Activated T-helper 1 cell treated with anti-CD3 and anti-CD28 coated beads, Interleukin-12 subunit alpha, Interleukin-12 subunit beta, Interleukin-2, Interleukin-4 antibody, amounts not matched to agents 30 ng/mL and 10 ng/mL and 1 ng/mL, durations not matched to agents 14 hours and 24 hours and 36 hours (primary cell): ENCODE measurements at regions not wholly inside any gene's neighbourhood (a gene's known extent, or its start where the extent isn't known, plus 50 kb on each side); places are given as distances from the start of the nearest gene placed in this dataset.
A peak's percentile ranks its signal among the peaks of the same experiment; 100 is the strongest.

Experiments
- DNase-seq: peaks from one replicate; pipeline ENCODE4 v3.0.0; 2021; ENCODE audit warnings: low spot score
- H3K27ac Mint-ChIP-seq: one replicate; pipeline ENCODE4 v1.8.0; 2021; ENCODE audit warnings: mild to moderate bottlenecking, mixed read lengths
- H3K27me3 Mint-ChIP-seq: one replicate; pipeline ENCODE4 v1.8.0; 2022; ENCODE audit warnings: mild to moderate bottlenecking, moderate library complexity, mixed read lengths; ENCODE audit not compliant: insufficient read depth
- H3K36me3 Mint-ChIP-seq: one replicate; pipeline ENCODE4 v1.8.0; 2021; ENCODE audit warnings: low read depth, mixed read lengths
- H3K4me1 Mint-ChIP-seq: one replicate; pipeline ENCODE4 v1.8.0; 2021; ENCODE audit warnings: low read depth, mixed read lengths
- H3K4me3 Mint-ChIP-seq: one replicate; pipeline ENCODE4 v1.8.0; 2021; ENCODE audit warnings: mild to moderate bottlenecking, moderate library complexity, mixed read lengths
- H3K9me3 Mint-ChIP-seq: one replicate; pipeline ENCODE4 v1.8.0; 2021; ENCODE audit warnings: mixed read lengths
- intact Hi-C: fragments of 100-400 bp; cut with micrococcal nuclease; formaldehyde crosslinking; loops from one replicate; pipeline ENCODE4 v1.15.1; 2024

DNA sequence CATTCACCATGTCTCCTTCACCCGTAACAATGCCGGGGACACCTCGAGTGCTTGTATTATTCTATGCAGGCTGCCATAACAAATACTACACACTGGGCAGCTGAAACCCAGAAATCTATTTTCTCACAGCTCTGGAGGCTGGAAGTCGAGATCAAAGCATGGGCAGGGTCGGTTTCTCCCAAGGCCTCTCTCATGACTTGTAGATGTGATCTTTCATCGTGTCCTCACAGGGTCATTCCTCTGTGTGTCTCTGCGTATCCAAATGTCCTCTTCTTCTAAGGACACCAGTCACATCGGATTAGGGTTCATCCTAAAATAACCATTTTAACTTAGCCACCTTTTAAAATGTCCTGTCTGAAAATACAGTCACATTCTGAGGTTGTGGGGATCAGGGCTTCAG is 303.5 kb downstream of the KLF6 start:
- no peak for DNase-seq
- intact Hi-C loops, result no loop called here
- Mint-ChIP-seq H3K27me3 (peaks cover 5% of the 10 kb centered on the region), H3K27ac (no peak overlapping the region), H3K36me3 (no peaks in the 10 kb centered on the region), H3K4me3 (no peak overlapping the region), H3K9me3 (no peaks in the 10 kb centered on the region), H3K4me1 (peaks cover 31% of the 10 kb centered on the region)

GRCh38 chr10:3480990-3481315 is 304.1 kb downstream of the KLF6 start:
- H3K36me3 Mint-ChIP-seq, result no peaks in the 10 kb centered on the region
- H3K4me1 Mint-ChIP-seq, result peaks cover 34% of the 10 kb centered on the region
- intact Hi-C loops, result no loop called here
- H3K27me3 Mint-ChIP-seq, result peaks cover 10% of the 10 kb centered on the region
- H3K4me3 Mint-ChIP-seq, result no peak overlapping the region
- H3K9me3 Mint-ChIP-seq, result no peaks in the 10 kb centered on the region
- H3K27ac Mint-ChIP-seq, result no peak overlapping the region
- no peak for DNase-seq

DNA sequence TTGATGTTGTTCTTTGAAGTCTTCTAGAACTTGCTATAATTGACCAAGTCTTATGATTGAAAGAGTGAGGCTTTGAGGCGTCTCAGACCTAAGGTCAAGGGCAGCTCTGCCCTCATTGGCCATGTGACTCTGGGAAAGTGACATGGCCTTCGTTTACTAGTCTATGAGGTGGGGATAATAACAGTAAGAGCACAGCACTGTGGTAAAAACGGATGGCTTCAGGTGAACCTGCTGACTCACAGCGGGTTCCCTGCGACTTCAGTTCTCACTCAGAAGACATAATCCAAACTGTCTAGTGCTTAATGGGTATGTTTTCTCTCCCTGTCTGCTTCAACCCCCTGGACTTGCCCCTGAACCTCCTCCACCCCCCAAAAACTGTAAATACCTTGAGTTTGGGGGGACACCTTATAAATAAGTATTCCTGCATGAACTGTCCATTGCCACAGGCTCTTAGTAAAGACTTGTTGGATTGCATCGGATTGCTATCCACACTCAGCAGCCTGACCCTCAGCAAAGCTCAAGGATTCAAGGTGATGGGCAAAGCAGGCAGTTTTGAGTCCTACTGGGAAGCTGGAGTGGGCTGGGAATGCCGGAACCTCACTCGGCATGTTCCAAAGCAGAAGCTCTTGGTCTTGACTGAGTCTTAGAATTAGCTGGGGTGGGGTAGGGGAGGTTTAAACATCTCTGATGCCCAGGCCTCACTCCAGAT is 304.6 kb downstream of the KLF6 start:
- Mint-ChIP-seq H3K27me3 (peaks cover 14% of the 10 kb centered on the region), H3K4me1 (peaks cover 33% of the 10 kb centered on the region), H3K27ac (no peak overlapping the region), H3K36me3 (no peaks in the 10 kb centered on the region), H3K4me3 (no peak overlapping the region), H3K9me3 (no peaks in the 10 kb centered on the region)
- DNase-seq, result no peak
- intact Hi-C loops, result no loop called here

DNA sequence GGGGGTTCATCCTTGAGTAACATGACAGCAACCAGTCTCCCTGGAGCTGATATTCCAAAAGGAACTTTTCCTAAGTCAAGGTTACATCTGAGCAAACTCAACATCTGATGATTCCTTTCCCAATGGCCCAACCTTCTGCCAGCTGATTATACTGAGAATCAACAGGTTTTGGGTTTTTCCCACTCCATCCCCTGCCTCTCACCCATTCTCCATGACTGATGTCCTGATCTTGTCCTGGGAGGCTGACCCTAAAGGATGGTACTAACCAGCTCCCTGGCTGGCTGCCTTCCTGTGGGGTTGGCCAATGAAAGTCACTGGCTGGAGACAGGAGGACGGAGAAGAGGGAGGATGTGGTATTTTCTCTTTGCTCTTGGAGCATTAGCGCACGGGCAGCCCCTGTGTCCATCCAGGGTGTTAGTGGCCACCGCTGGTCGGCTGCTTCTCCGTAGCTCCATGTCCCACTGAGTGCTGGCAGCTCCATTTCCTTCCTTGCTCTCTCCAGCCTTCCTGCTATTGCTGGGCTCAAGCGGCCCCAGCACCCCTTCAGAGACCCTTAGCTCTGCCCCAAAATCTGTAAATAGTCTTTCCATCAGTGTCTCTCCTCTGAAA is 306.2 kb upstream of the PITRM1 start:
- H3K4me1 Mint-ChIP-seq, result peaks cover 27% of the 10 kb centered on the region

DNA sequence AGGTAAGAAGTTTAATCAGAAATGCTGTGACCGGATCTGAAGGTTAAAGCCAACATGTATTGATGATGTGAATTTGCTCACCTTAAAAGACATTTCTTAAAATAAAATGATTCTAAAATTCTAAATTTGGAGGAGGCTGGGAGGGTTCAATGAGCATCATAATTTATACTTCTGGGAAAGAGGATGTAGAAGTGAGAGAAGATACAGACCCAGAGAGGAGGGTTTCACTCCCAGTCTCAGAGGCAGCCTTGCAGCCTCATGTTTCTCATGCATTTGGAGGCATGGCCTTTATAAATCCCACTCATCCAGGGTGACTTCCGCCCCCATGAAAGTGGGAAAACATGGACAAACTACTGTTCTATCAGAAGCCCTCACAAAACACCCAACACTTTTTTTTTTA is 305.6 kb upstream of the PITRM1 start:
- Mint-ChIP-seq H3K27me3 (peaks cover 18% of the 10 kb centered on the region), H3K36me3 (no peaks in the 10 kb centered on the region), H3K4me3 (no peak overlapping the region), H3K27ac (no peak overlapping the region), H3K9me3 (no peaks in the 10 kb centered on the region), H3K4me1 (peaks cover 33% of the 10 kb centered on the region)
- no peak for DNase-seq
- intact Hi-C loops, result no loop called here

More for the DNA sequence above, 306.2 kb upstream of the PITRM1 start:
- Mint-ChIP-seq H3K27me3 (peaks cover 18% of the 10 kb centered on the region), H3K9me3 (no peaks in the 10 kb centered on the region), H3K4me3 (no peak overlapping the region), H3K27ac (no peak overlapping the region), H3K36me3 (no peaks in the 10 kb centered on the region)
- DNase-seq, result no peak
- intact Hi-C loops, result no loop called here

GRCh38 chr10:3477683-3478082 is 305.1 kb upstream of the PITRM1 start:
- H3K27me3 Mint-ChIP-seq, result peaks cover 18% of the 10 kb centered on the region
- no peaks in the 10 kb centered on the region for H3K9me3 Mint-ChIP-seq
- peaks cover 36% of the 10 kb centered on the region for H3K4me1 Mint-ChIP-seq
- DNase-seq, result no peak
- no peak overlapping the region for H3K4me3 Mint-ChIP-seq
- no peaks in the 10 kb centered on the region for H3K36me3 Mint-ChIP-seq
- no peak overlapping the region for H3K27ac Mint-ChIP-seq
- intact Hi-C loops, result loop anchor here (1.0 kb wide), 1 partner anchor 8 kb away; no protein-coding TSS in a partner anchor

- H3K36me3 Mint-ChIP-seq, result no peaks in the 10 kb centered on the region
- H3K27me3 Mint-ChIP-seq, result peaks cover 18% of the 10 kb centered on the region
Measured at GRCh38 chr10:3476640-3477448, 304.3 kb upstream of the PITRM1 start.

GRCh38 chr10:3476186-3476585 is 303.6 kb upstream of the PITRM1 start:
- peaks cover 35% of the 10 kb centered on the region for H3K4me1 Mint-ChIP-seq
- no peak for DNase-seq
- intact Hi-C loops, result no loop called here
- H3K4me3 Mint-ChIP-seq, result no peak overlapping the region
- no peak overlapping the region for H3K27ac Mint-ChIP-seq
- H3K27me3 Mint-ChIP-seq, result peaks cover 18% of the 10 kb centered on the region
- no peaks in the 10 kb centered on the region for H3K9me3 Mint-ChIP-seq
- no peaks in the 10 kb centered on the region for H3K36me3 Mint-ChIP-seq

More at GRCh38 chr10:3476640-3477448, 304.3 kb upstream of the PITRM1 start:
- no peaks in the 10 kb centered on the region for H3K9me3 Mint-ChIP-seq
- intact Hi-C loops, result loop anchor here (1.0 kb wide), 1 partner anchor 8 kb away; no protein-coding TSS in a partner anchor
- peaks cover 37% of the 10 kb centered on the region for H3K4me1 Mint-ChIP-seq
- no peak overlapping the region for H3K4me3 Mint-ChIP-seq
- no peak for DNase-seq
- no peak overlapping the region for H3K27ac Mint-ChIP-seq

GRCh38 chr10:3475367-3475766 is 302.8 kb upstream of the PITRM1 start:
- Mint-ChIP-seq H3K36me3 (no peaks in the 10 kb centered on the region), H3K4me1 (peaks cover 35% of the 10 kb centered on the region), H3K9me3 (no peaks in the 10 kb centered on the region), H3K27me3 (peaks cover 18% of the 10 kb centered on the region), H3K4me3 (no peak overlapping the region), H3K27ac (no peak overlapping the region)
- intact Hi-C loops, result no loop called here
- no peak for DNase-seq

DNA sequence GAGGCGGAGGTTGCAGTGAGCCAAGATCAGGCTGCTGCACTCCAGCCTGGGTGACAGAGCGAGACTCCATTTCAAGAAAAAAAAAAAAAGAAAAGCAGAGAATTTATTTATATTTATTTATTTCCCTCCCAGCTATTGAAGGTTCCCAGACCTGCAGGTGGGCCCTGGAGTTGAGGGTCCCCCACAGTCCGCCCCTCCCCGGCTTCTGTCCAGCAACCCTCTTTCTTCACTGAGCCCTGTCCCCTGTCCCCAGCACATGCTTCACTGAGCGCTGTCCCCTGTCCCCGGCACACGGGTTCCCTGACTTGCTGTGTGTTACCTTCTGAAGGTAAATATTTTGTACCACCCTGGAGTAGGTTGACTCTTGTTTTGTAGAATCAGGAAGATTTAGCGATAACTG is 301.7 kb upstream of the PITRM1 start:
- Mint-ChIP-seq H3K9me3 (no peaks in the 10 kb centered on the region), H3K27ac (no peak overlapping the region), H3K27me3 (peaks cover 18% of the 10 kb centered on the region), H3K4me1 (peaks cover 40% of the 10 kb centered on the region), H3K36me3 (no peaks in the 10 kb centered on the region), H3K4me3 (no peak overlapping the region)
- DNase-seq, result no peak
- intact Hi-C loops, result no loop called here

DNA sequence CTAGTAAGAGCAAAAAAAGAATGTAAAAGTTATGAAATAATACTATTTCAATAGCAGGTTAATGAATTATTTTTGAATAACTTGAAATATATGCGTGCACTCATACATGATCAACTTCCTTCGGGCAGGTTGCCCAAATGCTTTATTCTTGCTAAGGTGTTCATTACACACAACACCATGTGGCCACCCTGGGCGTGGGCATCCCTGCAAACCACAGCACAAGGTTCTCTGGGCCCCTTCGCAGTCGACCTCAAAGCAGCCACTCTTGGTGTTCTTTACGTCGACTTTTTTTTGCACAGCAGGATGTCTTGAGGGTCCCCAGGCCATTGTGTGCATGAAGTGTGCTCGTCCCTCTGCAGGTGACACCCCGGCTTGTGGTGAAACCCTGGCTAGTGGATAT is 300.7 kb upstream of the PITRM1 start:
- Mint-ChIP-seq H3K9me3 (no peaks in the 10 kb centered on the region), H3K4me1 (peaks cover 50% of the 10 kb centered on the region), H3K27me3 (peaks cover 18% of the 10 kb centered on the region), H3K4me3 (no peak overlapping the region), H3K36me3 (no peaks in the 10 kb centered on the region), H3K27ac (no peak overlapping the region)
- intact Hi-C loops, result no loop called here
- DNase-seq, result no peak

DNA sequence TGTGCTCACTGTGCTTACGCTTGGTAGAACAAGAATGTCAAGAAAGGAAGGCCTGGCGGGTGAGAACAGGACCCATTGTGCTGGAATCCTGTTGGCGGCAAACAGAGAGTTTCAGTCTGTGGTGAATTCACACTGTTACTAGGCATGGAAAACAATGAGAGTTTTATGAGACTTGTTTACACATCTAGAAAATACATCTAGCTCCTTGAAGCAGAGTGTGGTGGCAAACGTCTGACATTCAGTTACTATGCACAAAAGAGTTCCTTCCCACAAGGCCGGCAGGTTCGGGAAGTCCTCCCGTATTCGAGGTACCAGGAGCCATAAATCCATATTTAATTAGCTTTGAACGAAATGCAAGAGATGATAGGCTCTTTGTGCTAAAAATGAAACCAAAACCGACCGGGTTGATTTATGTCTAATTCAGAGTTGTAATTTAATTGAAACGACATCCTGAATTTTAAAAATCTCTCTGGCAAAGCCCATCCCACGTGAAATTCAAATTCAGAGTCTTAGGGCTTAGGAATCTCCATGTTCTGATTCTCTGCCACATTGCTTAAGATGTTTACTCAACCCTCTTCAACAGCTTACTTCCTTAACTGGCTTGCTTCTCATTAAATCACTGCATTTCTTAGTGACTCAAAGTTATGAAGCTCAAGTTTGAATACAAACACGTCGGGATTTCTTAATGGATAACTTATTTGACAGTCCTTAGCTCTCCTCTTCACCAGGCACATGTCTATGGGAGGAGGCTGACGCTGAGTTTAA is 299.9 kb upstream of the PITRM1 start:
- H3K27me3 Mint-ChIP-seq, result peaks cover 18% of the 10 kb centered on the region
- peaks cover 52% of the 10 kb centered on the region for H3K4me1 Mint-ChIP-seq
- intact Hi-C loops, result no loop called here
- peak overlapping the region; percentile 50 for H3K4me3 Mint-ChIP-seq
- peak overlapping the region; percentile 52 for H3K27ac Mint-ChIP-seq
- DNase-seq, result no peak
- no peaks in the 10 kb centered on the region for H3K9me3 Mint-ChIP-seq
- no peaks in the 10 kb centered on the region for H3K36me3 Mint-ChIP-seq
